ENCODE measurements at regions not wholly inside any gene's neighbourhood (a gene's known extent, or its start where the extent isn't known, plus 50 kb on each side); places are given as distances from the start of the nearest gene placed in this dataset.

DNA sequence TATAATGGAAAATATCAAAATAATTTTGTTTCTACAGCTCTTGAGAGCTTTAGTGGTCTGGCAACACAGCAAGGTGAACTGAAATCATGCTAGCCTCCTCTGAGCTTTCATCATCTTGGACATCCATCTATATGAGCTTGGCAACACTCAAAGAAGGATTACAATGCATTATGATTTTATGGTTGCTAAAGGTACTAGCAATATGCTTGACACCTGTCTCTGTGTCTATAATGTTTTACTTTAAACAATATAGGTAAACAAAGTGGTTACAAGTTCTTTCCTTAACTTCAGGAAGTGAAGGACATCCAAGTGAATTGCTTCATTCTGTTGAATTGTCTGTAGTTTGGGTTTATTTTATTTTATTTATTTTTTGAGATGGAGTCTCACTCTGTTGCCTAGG lies 203.7 kb upstream of the RRP15 start:
- no peaks in the 10 kb centered on the region for H3K4me1 ChIP-seq
- no peaks in the 10 kb centered on the region for H3K27me3 ChIP-seq
- no peak overlapping the region for H3K4me3 ChIP-seq
- no peaks in the 10 kb centered on the region for H3K9me3 ChIP-seq
- ATAC-seq (ENCODE audit: low FRiP score in 2 of 2) (no peak), DNase-seq (no peak)
- H3K36me3 ChIP-seq = no peaks in the 10 kb centered on the region
- no peak overlapping the region for H3K27ac ChIP-seq
- TF ChIP-seq EP300 (IDR thresholded peaks at IDR 0.05) (no peak), POLR2A (IDR thresholded peaks at IDR 0.05) (no peak)
- TF ChIP-seq, protein P1, sequence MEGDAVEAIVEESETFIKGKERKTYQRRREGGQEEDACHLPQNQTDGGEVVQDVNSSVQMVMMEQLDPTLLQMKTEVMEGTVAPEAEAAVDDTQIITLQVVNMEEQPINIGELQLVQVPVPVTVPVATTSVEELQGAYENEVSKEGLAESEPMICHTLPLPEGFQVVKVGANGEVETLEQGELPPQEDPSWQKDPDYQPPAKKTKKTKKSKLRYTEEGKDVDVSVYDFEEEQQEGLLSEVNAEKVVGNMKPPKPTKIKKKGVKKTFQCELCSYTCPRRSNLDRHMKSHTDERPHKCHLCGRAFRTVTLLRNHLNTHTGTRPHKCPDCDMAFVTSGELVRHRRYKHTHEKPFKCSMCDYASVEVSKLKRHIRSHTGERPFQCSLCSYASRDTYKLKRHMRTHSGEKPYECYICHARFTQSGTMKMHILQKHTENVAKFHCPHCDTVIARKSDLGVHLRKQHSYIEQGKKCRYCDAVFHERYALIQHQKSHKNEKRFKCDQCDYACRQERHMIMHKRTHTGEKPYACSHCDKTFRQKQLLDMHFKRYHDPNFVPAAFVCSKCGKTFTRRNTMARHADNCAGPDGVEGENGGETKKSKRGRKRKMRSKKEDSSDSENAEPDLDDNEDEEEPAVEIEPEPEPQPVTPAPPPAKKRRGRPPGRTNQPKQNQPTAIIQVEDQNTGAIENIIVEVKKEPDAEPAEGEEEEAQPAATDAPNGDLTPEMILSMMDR (IDR thresholded peaks at IDR 0.05) = no peak

DNA sequence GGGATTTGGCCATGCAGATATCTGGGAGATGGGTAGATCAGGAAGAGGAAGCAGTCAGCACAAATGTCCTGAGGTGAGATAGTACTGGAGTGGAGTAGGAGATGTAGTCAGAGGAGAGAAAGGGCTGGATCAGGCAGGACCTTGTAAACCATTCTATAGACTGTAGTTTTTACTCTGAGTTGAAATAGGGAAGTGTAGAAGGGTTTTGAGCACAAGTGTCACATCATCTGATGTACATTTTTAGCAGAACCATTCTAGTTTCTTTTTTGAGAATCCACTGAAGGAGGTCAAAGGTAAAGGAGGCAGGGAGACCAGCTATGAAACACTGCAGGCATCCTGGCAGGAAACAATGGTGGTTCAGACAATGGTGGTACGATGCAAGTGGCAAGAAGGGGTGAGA lies 194.6 kb upstream of the RRP15 start:
- Histone ChIP-seq H3K27ac (no peak overlapping the region), H3K27me3 (no peaks in the 10 kb centered on the region), H3K4me1 (no peaks in the 10 kb centered on the region), H3K9me3 (no peaks in the 10 kb centered on the region), H3K36me3 (no peaks in the 10 kb centered on the region), H3K4me3 (no peak overlapping the region)
- ATAC-seq (ENCODE audit: low FRiP score in 2 of 2) = no peak
- DNase-seq = no peak
- 59 to 88% methylated on average over 1 of the region's 1 CpG for WGBS, 2 donors
- no peak for TF ChIP-seq POLR2AphosphoS5 (IDR thresholded peaks at IDR 0.05)
- TF ChIP-seq, protein P1 (IDR thresholded peaks at IDR 0.05) = no peak
- TF ChIP-seq POLR2A (IDR thresholded peaks at IDR 0.05) = no peak

DNA sequence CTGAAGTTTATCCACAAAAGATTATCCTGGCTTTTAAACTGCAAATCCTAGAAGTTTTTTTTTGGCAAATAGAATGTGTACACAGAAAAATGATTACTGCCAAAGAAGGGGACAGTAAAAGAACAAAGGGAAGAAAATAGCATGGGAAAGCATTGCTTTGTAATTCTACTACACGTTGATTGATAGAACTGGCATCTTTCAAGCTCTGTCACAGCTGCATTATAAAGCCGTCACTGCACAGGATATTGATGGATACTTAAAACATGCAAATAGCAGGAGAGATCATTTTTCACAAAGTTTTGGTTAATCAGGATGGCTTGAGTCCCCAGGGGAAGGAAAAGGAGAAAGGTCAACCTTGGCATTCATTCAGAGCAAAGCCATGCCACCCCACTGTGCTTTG lies 183.7 kb upstream of the RRP15 start:
- no peaks in the 10 kb centered on the region for H3K27me3 ChIP-seq
- TF ChIP-seq, protein P1 (IDR thresholded peaks at IDR 0.05) = no peak
- no peak for TF ChIP-seq POLR2A (IDR thresholded peaks at IDR 0.05)
- no peak for TF ChIP-seq EP300 (IDR thresholded peaks at IDR 0.05)
- no peak for TF ChIP-seq POLR2AphosphoS5 (IDR thresholded peaks at IDR 0.05)
- WGBS, 2 donors = 53% methylated on average over 2 of the region's 2 CpGs
- DNase-seq = no peak
- no peak overlapping the region for H3K27ac ChIP-seq
- no peaks in the 10 kb centered on the region for H3K4me1 ChIP-seq
- H3K36me3 ChIP-seq = no peaks in the 10 kb centered on the region
- H3K9me3 ChIP-seq = no peaks in the 10 kb centered on the region
- H3K4me3 ChIP-seq = no peak overlapping the region
- no peak for ATAC-seq (ENCODE audit: low FRiP score in 2 of 2)

DNA sequence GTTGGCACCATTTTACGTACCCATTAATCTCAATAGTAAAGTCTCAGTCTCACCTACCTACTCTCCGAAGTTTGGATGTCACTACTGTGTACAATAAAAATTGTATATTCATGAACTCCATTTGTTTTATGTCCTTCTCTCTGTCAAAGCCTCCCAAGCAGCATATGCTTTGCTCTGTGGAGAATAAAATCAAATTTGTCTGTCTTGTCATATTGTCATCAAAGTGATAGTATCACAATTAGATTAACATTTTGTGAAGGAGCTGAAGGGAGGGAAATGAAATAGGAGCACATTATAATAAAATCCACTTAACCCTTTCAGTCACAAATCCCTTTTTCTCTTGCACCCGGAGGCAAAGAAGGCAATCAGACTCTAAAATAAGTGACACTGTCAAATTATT lies 177.1 kb upstream of the RRP15 start:
- H3K27ac ChIP-seq = no peak overlapping the region
- H3K9me3 ChIP-seq = no peaks in the 10 kb centered on the region
- H3K4me3 ChIP-seq = no peak overlapping the region
- TF ChIP-seq POLR2A (IDR thresholded peaks at IDR 0.05) (no peak), EP300 (IDR thresholded peaks at IDR 0.05) (no peak), POLR2AphosphoS5 (IDR thresholded peaks at IDR 0.05) (no peak)
- TF ChIP-seq, protein P1 (IDR thresholded peaks at IDR 0.05) = no peak
- no peaks in the 10 kb centered on the region for H3K4me1 ChIP-seq
- DNase-seq = no peak
- no peak for ATAC-seq (ENCODE audit: low FRiP score in 2 of 2)
- no peaks in the 10 kb centered on the region for H3K27me3 ChIP-seq
- H3K36me3 ChIP-seq = no peaks in the 10 kb centered on the region
- WGBS, 2 donors = 80 to 81% methylated on average over 3 of the region's 3 CpGs

DNA sequence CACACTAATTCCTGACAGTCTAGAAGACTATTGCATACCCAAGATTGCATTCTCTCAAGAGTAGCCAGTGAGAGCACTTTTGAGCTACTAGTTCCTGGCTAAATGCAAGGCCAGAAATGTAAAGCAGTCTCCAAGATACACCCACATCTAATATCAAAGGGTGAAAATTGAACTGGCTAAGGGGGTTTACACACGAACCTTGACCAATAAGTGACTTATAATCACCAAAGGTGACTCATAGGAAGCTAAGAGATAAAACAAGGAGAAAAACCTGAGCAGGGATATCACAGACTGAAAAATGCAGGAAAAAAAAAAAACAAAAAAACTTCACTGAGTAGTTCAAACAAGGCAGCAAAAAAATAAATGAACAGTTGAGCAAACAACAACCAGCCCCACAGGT lies 172.2 kb upstream of the RRP15 start:
- 9 to 38% methylated on average over 1 of the region's 1 CpG for WGBS, 2 donors
- H3K36me3 ChIP-seq = no peaks in the 10 kb centered on the region
- H3K4me1 ChIP-seq = no peaks in the 10 kb centered on the region

More for the DNA sequence above, 172.2 kb upstream of the RRP15 start:
- Histone ChIP-seq H3K27ac (no peak overlapping the region), H3K4me3 (no peak overlapping the region), H3K27me3 (no peaks in the 10 kb centered on the region), H3K9me3 (no peaks in the 10 kb centered on the region)
- no peak for TF ChIP-seq POLR2AphosphoS5 (IDR thresholded peaks at IDR 0.05)
- no peak for TF ChIP-seq EP300 (IDR thresholded peaks at IDR 0.05)
- no peak for TF ChIP-seq POLR2A (IDR thresholded peaks at IDR 0.05)
- TF ChIP-seq, protein P1 (IDR thresholded peaks at IDR 0.05) = no peak
- no peak for DNase-seq
- no peak for ATAC-seq (ENCODE audit: low FRiP score in 2 of 2)

All from upper lobe of left lung (tissue), 6 donors.